ENCODE measurements at regions not wholly inside any gene's neighbourhood (a gene's known extent, or its start where the extent isn't known, plus 50 kb on each side); places are given as distances from the start of the nearest gene placed in this dataset.

DNA sequence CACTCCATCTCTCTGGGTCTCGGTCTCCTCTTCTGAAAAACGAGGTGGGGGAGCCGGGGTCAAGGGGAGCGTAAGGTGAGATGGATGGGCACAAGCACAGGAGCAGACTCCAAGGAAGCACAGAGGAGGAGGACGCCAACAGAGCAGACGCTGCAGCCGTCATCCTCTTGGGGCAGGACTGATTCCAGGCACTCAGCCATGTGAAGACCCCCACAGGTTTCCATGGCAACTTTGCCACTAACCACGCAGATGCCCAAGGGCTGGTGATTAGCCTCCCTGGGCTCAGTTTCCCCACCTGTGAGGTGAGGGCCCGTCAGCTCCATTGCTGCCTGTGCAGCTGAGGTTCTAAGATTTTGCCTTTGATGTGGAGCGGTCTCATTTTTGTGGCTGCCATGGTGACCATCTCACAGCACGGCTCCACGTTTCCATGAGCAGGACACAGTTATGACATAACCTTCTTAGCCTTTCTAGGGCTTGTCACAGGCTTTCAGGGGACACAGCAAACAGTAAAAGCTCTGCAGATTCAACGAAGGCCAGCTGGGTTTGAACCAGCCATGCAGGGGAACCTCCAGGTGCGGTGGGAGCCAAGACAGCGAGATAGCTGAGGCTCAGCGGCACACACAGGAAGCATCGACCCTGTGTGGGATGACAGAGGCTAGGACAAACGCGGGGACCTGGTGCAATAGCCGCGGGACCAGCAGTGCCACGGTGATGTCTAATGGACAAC is 170.3 kb downstream of the NUP210 start:
- DNase-seq (ENCODE audit: low read depth in 4 of 4, low spot score in 3 of 4) = no peak

DNA sequence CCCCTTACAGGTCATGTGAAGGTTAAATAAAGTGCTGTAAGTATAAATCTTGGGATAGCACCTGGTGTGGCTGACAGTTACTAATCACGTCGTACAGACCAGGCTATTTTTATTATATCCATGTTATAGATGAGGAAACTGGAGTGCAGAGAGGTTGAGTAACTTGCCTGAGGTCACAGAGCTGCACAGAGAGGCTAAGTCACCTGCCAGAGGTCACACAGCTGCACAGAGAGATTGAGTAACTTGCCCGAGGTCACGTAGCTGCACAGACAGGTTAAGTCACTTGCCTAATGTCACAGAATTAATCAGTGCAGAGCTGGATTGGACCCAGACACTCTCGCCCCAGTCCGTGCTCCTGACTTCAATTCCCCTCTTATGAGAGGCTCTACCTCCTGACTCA is 171.5 kb downstream of the NUP210 start:
- DNase-seq (ENCODE audit: low read depth in 4 of 4, low spot score in 3 of 4) = no peak

DNA sequence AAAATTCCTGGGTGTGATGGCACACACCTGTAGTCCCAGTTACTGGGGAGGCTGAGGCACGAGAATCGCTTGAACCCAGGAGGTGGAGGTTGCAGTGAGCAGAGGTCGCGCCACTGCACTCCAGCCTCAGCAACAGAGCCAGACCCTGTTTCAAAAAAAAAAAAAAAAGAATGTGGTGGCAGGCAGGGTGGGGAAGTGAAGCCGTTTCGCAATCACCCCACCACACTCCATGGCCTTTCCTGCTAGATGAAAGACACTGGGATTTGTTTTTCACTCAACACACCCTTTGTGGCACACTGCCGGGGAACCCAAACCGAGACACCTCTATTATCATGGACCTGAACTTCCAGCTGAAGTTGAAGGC is 172.4 kb upstream of the IQSEC1 start:
- DNase-seq (ENCODE audit: low read depth in 4 of 4, low spot score in 3 of 4) = no peak

DNA sequence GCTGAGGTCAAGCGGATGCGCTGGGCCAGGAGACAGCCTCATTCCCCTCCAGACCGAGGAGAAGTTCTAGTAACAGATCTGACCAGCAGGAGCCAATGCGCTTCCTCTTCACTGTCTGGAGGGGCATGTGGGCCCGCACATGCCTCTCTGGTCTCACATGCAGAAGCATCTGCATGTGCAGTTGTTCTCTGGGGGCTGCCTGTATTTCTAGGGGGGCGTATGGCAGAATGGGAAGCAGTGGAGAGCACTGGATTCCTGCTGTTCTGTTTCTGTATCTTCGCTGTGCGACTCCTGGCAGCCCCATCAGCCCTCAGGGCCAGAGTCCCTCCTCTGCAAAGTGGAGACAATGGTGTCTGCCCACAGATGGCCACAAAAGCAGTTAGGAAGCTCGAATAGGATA is 170.4 kb upstream of the IQSEC1 start:
- DNase-seq (ENCODE audit: low read depth in 4 of 4, low spot score in 3 of 4) = no peak

DNA sequence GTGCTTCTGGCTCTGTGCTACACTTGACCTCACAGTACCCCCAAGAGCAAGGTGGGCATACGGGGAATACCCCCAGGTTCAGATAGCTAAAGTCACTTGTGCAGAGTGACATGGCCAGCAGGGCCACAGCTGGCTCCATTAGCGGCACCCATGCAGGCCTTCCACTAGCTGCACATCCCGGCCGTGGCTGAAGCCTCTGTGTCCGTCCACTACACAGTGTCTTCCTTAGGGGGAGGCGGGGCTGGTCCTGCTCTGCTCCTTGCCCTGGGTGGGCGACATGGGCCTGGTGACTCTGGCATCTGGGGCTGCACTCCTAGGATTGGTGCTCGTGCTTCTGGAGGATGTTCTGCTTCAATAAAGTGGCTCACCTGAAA is 169.1 kb upstream of the IQSEC1 start:
- DNase-seq (ENCODE audit: low read depth in 4 of 4, low spot score in 3 of 4) = no peak

DNA sequence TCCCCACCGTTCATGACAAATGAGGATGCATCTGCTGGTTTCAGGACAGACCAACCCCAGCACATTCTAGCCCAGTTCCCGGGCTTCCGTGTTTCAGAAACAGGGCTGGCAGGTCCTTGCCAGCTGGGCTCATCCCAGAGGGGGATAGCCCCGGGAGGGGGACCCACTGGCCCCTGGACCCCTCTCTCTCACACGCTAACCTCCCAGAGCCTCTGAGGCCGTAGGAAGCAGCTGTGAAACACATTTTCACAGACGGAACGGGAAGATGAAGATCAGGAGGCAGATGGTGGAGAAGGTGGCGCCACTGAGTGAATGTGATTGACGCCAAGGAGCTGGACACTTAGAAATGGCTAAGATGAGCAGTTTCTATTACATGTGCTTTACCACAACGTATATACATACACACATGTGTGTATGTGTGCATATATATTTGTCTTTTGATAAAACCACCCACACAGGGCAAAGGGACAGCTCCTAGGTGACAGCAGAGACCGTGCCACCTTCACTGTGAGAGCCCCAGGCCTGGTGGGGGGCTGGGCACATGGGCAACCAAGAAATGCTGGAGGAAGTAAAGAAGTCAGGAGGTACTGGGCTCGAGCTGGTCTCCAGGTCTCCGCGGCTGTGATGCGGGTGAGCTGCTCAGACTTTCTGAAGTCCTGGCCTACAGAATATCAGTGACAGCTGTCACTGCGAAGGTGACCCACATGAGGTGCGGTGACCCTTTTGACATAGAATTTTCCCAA is 168.6 kb upstream of the IQSEC1 start:
- DNase-seq (ENCODE audit: low read depth in 4 of 4, low spot score in 3 of 4) = no peak

DNA sequence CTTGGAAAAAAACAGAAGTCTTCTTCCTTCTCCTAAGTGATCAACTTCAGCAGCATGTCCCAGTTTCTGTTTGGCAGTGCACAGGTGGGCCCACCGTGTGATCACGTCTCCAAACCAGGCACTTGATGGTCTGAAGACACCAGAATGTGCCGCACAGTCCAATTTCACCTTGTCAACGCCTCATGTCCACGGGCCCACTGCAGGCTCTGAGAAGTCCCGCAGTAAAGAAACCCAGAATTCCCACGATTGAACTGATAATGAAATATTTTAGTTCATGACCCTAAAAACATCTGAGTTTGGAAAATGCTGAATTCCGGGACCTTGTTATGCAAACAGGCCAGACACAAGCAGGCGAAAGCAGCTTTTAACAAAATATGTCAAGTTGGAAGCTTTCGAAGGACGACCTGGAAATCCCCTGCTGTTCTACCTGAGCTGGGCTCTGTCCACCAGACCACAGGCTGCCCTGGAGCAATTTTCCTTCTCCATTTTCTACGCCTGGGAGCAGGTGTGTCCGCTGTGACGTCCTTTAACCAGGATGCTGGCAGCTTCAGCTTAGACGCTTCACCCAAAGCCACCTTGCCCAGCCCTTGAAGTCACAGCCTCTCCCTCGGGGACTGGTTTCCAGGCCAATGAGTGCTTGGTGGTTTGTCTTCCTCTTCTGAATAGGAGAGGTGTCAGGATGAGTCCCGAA is 167.8 kb upstream of the IQSEC1 start:
- DNase-seq (ENCODE audit: low read depth in 4 of 4, low spot score in 3 of 4) = no peak

DNA sequence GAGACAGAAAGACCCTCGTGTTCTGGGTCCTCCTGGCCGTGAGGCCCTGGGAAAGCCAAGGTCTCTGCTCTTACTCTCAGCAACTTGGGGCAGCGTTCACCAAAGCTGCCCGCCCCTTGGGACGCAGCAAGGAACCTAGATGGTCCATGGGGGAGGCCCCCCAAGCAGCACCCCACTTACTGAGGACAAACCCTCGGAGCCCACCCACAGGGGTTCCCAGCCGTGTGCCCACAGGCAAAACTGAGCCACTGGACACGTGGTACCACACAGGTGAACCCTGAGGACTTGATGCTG is 166.2 kb upstream of the IQSEC1 start:
- DNase-seq (ENCODE audit: low read depth in 4 of 4, low spot score in 3 of 4) = no peak

DNA sequence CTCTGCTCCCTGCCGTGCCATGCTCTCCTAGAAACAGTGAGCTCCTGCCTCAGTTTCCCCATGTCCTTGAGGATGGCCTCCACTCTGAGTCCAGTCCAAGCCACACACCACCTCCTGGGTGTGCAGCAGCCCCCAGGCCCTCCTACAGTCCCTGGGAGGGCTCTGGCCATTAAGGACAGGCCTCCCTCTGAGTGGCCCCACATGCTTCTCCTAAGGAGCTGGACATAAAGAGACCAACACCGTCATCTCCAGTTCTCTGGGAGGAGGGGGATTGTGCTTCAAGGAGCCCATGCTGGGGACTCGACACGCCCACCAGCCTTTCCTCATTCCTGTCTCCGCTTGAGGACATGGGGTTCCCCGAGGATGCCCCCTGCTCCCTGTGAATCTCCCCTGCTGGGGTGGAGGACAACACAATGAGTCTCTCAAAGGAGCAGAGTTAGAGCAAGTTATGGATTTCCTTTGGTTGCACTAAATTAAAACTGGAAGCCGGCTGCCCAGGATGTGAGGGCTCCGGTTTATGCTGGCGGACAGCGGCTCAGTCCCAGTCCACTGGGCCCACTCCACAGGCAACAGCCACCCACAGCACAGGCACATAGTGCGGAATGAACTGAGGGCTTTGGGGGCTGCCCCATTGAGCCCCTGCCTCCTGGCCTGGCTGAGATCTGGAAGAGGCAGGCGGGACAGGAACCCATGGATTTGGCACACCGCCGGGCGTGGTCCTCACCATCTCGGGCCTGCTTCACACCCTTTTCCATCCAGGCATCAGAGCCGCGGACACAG is 165.6 kb upstream of the IQSEC1 start:
- no peak for DNase-seq (ENCODE audit: low read depth in 4 of 4, low spot score in 3 of 4)

DNA sequence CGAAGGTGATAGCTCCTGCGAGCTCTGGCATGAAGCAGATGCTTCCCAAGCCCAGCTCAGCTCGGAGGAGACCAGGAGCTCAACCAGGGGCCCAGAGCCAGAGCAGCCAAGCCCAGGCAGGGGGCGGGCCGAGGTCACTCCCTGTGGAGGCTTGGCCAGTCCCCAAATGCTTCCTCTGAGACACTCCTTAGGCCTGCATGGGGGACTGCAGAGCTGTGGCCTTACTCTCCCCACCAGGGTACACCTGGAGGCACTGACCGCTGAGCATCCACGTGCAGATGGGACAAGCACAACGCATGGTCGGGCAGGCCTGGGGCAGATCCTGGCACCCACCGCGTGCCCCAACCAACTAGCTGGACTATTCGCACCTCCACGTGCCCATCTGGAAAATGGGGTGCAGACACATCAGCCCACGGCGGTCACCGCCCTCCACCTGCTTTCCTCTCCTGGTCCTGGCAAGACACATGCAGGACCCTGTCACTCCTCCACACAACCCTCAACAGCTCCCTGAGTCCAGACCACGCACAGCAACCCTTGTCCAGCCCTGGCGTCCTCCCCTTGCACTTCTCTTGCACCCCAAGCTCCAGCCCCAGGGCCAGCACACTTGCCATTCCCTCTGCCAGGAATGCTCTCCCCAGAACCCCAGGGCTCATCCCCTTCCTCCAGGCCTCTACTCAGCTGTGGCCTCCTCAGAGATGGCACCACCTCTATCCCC is 164.7 kb upstream of the IQSEC1 start:
- no peak for DNase-seq (ENCODE audit: low read depth in 4 of 4, low spot score in 3 of 4)

DNA sequence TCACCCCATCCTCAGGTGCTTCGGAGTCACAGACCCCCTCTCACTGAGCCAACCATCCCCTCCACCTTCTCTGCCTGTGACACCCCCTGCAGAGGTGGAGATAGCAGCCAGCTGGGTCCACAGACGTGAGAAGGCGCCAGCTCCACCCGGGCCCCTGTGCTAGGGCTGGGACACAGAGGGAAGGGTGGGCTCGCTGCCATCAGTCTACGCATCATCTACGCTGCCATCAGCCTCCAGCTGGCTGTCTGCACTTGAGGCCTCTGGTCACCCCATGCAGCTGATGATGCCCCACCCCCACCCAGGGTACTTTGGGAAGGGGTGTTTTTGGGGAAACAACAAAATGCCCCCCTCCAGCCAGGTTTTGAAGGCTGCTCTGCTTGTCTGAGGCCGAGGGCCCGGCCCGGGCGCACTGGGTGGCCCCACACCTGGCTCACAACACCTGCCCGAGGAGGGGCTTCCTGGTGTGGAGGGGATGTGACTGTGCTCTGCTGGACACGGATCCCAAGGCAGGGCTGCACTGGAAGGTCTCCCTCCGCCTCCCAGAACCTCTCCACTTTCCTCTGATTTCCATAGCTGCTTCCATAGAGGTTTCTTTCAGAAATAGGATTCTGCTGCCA is 163.4 kb upstream of the IQSEC1 start:
- no peak for DNase-seq (ENCODE audit: low read depth in 4 of 4, low spot score in 3 of 4)

DNA sequence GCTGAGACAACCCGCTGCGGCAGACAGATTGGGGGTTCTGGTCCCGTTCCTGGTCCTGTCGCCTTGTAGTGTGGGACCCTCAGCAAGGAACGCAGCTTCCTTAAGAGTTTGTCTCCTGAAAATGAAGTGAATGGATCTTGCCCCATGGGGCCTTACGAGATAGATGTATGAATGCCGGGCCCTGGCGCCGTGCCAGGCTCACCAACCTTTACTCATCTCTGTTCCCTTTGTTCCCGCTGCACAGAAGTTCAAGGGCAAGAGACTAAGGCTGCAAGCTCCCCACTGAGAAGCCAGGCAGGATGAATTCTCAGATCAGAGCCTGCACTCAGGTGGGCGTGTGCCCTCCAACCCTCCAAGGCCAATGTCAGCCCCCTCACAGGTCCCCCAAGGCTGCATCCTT is 162.7 kb upstream of the IQSEC1 start:
- DNase-seq (ENCODE audit: low read depth in 4 of 4, low spot score in 3 of 4) = no peak

DNA sequence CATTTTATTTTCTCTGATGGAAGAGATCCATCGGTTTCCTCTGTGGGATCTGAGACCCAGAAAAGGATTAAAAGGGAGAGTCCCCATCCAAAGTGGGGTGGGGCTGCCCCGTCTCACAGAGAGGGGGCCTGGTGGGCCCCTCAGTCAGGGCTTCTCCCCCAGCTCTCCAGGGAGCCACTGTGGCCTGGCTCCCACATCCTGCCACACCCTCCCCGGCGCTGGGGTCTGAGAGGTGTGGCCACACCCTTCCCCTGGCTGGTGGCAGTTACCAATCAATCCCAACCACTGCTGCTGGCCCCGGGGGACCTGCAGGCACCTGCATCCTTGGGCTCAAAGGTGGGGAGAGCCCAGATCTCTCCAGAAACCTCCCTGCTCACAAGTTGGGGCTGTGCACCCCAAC is 161.8 kb upstream of the IQSEC1 start:
- DNase-seq (ENCODE audit: low read depth in 4 of 4, low spot score in 3 of 4) = no peak

DNA sequence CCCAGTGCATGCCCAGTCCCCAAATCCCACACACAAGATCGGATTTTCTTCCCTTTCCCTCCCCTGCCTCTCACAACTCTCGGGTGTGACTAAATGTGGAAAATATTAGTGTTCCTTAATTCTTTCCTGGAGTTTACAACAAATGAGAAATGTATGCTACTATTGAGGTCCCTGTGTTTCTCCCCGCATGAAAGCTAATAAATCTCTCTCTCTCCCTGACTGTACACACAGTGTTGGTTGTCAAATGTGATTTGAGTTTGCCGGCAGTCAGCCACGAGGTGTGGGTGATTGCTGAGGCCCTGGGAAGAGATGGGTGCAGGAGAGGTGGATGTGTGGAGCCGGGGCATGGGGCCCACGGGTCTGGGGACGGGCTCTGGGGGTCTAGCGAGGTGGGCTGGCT is 161.4 kb upstream of the IQSEC1 start:
- DNase-seq (ENCODE audit: low read depth in 4 of 4, low spot score in 3 of 4) = no peak

DNA sequence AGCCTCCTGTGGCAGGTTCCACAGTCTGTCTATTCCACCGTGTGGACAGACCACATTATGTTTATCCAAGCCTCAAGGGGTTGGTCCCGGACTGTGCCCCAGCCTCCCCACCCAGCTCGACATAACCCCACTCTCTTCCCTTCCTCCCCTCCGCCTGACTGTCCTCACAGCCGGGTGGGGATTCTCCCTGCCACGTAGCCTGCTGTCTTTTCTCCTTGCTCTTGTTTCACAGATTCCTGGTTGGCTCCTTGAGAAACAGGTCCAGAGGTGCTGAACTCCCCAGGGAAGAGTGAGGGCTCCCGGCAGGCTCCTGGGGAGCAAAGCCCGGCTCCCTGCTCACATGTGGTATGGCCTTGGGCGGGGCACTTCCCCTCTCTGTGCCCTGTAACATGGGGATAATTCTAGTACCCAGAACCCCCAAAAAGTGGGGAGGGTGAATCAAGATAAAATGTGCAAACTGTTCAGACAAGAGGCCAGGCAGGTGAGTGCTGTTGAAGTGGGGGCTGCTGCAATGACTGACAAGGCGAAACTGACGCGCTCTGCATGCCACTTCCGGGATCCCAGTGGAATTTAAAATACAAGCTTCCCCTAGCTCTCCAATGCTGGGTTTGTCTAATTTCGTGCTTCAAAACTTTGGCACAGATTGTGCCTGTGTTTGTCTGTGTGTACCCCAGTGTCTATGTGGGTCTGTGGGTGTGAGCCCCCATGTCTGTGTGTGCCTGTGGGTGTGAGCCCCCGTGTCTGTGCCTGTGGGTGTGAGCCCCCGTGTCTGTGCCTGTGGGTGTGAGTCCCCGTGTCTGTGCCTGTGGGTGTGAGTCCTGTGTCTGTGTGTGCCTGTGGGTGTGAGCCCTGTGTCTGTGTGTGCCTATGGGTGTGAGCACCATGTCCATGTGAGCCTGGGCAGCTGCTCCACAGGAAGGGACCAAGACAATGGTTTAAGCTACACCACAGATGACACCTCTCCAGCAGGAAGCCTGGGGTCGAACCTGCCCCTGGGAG is 160.6 kb upstream of the IQSEC1 start:
- no peak for DNase-seq (ENCODE audit: low read depth in 4 of 4, low spot score in 3 of 4)

DNA sequence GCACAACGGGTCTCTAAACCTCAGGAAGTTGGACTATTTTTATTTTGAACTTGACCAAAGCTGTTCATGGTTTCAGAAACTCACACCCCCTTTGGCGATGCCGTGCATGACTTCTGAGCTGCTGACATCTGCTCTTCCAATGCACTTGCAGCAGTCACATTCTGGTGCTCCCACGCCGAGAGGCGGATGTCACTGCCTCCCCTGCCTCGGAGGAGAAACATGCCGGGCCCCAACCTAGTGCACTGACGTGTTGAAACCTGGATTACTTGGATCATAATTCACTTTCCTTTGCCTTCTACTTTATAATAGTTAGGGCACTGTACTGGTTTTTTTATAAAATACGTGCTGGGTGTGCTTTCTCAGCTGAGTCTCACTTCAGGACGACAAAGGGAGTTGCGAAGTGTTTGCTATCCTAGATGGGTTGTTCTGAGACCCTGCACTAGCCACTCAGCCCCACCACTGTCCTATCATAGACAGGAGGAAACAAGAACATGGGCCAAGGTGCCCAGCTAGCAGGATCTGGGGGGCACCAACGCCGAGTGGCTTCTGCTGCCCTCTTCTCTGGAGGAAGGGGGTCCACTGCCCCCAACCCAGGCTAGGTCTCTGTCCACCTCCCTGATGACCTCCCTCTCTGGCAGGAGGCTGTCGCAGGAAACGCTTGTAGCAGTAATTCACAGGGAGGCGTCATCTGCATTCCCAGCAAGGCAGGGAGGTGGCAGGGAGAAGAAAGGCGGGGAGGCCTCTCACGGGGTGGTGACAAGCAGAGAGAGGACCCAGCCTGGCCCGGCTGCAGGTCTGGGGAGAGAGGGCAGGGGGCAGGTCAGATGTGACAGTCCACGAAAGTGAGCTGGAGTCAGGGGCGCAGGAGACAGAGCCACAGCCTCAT is 158.8 kb upstream of the IQSEC1 start:
- no peak for DNase-seq (ENCODE audit: low read depth in 4 of 4, low spot score in 3 of 4)

DNA sequence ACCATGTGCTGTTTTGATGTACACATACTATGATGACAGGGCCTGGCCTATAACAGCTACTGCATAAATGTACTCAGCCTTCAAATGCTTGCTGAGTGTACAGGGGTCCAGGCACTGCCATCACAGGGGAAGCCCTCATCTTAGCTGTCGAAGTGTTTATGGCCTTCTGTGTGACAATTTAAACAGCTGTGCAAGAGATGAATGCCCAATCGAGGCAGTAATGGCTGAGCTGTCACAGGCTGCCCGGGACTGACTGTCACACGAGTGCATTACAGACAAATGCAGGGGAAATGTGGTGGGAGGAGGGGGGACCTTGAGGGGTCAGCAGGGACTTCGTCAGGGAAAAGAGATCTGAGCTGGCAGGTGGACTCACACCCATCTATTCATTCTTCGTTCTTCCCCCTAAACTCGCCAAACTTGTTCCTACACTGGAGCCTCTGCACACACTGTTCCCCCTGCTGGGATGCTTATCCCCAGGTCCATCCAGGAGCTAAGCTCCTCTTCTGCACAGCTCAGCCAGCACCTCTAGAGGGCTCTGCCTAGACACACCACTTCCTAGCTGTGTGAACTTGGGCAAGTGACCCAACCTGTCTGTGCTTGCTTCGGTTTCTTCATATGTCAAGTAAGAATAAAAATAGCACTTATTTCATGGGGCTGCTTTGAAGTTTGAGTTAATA is 156.2 kb upstream of the IQSEC1 start:
- no peak for DNase-seq (ENCODE audit: low read depth in 4 of 4, low spot score in 3 of 4)

DNA sequence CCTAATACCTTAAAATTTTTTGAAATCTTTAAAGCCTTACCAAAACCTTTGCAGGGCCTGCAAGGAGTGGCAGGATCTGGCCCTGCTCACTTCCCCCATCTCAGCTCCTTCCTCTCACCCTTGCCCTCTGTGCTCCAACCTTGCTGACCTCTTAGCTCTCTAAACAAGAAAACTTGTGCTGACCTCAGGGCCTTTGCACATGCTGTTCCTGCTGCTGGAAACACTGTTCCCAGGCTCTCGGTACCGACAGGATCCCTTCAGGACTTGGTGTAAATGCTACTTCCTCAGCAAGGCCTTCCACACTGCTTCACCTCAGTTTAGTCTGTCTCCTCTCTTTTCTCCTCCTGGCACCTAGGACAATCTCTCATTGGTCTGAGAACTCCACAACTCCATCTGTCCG is 155.4 kb upstream of the IQSEC1 start:
- no peak for DNase-seq (ENCODE audit: low read depth in 4 of 4, low spot score in 3 of 4)

Measured in right renal pelvis (tissue), 4 donors.